ENCODE measurements at regions not wholly inside any gene's neighbourhood (a gene's known extent, or its start where the extent isn't known, plus 50 kb on each side); places are given as distances from the start of the nearest gene placed in this dataset.
"Not testable (repeated sequence)": the region's sequence is repeated elsewhere in the genome, so short reads cannot be mapped to it uniquely, and the experiment has no call there.

GRCh38 chr5:109630093-109630492 is 59.6 kb upstream of the MAN2A1 start:
- no peak for DNase-seq

GRCh38 chr5:109628591-109628990 is 61.1 kb upstream of the MAN2A1 start:
- no peak for DNase-seq

GRCh38 chr5:109621266-109621665 is 68.5 kb upstream of the MAN2A1 start:
- not testable (repeated sequence) for DNase-seq

DNA sequence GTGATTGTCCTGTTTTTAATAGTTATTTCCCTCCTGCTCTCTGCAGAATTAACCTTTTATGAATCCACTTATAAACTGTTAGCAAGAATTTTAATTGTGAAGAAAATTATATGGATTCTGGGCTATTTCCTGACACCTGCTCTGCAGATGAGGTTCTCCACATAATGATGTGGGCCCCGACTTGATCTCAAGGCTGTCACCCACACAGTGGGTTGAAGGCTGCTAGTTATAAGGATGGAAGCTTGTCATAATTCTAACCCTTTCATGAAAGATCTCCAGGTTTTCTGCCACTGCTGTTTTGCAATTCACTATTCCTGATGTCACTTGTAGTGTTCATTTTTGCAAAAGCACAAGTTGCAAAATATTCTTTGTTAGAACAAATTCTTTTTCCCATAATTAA is 69.1 kb upstream of the MAN2A1 start:
- DNase-seq = no peak

DNA sequence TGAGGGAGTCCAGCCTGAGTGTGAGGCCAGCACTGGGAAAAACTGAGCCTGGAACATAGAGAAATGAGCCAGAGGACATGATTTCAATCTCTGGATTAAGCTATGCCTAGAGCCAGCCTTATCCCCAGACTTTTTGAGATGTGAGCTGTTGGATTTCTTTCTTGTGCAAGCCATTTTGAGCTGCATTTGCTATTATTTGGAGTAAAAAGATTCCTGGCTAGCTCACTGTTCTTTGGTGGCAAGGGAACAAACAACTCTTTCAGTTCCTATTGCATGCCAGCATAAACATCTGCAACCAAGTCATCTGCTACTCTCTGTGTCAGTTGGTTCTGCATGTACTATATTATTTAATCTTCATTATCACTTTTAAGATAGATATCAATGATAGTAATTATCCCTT is 70.1 kb upstream of the MAN2A1 start:
- no peak for DNase-seq

- no peak for DNase-seq
Measured at GRCh38 chr5:109619021-109619460, 70.7 kb upstream of the MAN2A1 start.

- DNase-seq = no peak
Measured at GRCh38 chr5:109614981-109615380, 74.7 kb upstream of the MAN2A1 start.

DNA sequence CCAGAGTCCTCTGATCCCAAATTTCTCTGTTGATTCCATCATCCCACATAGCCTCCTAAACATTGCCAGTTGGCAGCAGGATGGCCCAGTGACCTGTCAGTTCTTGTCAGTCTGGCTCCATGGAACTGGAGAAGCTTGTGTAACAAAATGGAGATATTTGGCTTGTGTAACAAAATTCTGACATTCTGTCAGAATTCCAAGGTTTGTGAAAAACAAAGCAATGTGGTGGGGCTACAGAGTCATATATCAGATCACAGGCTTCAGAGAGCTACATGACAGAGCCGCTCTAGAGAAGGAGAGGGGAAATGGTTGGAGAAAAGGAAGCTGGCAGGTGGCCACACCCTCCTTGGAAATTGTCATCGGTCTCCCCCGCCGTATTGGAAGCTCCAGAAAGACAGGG is 75.4 kb upstream of the MAN2A1 start:
- DNase-seq = no peak

DNA sequence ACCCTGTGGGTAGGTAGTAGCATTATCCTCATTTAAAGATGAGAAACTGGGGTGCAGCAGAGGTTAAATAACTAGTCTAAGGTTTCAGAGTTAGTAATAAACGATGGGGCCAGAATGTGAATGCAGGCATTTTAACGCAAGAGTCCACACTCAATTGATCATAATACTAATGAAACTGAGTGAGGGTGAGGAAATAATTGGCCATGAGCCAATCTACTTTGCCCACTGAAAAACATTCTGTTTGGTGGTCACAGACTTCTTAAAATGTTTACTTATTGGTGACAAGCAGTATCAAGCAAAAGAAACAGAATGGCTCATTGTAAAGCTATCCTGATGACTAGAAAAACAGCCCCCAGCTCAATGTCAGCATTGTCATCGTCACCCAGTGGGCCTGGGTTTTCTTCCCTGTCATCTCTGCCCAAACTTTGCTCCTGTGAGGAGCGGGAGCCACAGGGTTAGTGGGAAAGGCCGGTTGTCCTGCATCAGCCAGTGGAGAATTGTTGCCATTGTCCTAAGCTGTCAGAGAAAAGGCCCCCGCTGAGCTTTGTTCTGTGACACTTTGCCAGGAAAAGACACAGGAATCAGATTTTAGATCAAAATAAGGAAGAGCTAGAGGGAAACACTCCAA is 77.3 kb upstream of the MAN2A1 start:
- DNase-seq = no peak

- no peak for DNase-seq
Measured at GRCh38 chr5:109611505-109611904, 78.2 kb upstream of the MAN2A1 start.

DNA sequence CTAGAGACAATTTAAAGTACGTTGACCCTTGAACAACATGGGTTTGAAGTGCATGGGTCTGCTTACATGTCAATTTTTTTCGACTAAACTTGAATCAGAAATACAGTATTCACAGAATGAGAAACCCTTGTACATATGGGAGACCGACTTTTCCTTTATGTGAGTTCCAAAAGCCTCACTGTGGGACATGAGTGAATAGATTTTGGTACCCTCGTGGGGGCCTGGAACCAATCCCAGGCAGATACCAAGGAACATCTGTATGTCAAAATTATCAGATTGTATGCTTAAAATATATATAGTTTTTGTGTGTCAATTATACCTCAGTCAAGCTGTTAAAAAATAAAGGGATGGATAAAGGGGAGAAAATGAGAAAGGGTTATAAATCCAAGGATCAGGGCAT is 78.7 kb upstream of the MAN2A1 start:
- DNase-seq = no peak

- no peak for DNase-seq
Measured at GRCh38 chr5:109610581-109610980, 79.1 kb upstream of the MAN2A1 start.

DNA sequence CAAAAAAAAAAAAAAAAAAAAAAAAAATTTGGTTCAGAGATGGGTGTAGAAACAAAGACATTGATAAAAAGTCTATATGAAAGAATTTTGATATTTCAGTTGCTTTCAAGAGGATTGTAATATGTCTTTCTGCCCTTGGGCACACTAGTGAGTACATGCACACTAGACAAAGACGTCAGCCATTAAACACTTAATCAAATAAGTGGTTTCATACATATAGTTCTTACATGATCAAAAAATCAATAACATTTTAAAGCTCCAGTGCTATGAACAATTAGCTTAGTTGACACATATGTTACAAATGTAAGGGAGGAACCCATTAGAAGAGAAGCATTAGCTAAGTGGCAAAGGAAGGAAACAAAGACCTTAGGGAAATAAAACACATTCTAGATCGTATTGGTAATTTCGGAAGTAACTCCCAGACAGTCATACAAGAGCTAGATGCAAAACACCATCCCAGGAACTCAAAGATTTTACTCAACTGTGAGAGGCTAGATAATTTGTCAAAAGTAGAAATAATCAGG is 84.5 kb upstream of the MAN2A1 start:
- no peak for DNase-seq

GRCh38 chr5:109604758-109605157 is 85.0 kb upstream of the MAN2A1 start:
- DNase-seq = no peak

- no peak for DNase-seq
Measured at GRCh38 chr5:109601736-109602135, 88.0 kb upstream of the MAN2A1 start.

DNA sequence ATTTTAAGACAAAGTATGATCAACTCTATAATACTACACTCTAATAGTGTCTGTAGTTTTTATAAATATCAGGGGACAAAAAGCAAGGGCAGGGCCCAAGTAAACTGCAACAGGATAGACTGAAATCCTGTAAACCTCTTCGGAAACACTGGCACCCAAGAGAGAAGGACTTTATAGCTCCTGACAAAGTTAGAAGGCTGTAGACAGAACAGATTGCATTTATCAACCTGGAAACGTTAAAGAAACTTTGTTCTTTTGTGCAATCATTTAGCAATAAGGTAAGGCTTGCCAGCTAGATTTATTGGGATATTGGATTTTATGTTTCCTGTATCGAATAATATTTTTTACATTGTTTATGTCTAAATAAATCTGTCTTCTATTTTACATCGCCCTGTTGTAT is 91.8 kb upstream of the MAN2A1 start:
- no peak for DNase-seq

DNA sequence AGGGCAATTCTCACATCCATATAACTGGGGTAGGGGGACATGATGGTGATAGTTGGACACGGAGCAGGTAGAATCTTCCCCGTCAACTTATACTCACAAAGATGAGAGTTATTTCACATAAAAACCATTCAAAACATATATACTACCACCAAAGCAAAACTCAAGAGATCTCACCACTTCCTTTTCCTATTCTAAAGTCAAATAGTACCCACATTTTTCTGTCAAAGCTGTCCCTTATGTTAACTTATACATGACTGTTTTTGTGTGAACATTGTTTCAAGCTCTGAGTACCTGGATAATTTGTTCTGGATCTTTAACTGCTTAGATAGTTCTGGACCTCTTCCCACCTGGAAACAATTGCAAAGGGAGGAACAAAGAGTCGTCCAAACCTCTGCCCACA is 95.5 kb upstream of the MAN2A1 start:
- no peak for DNase-seq

DNA sequence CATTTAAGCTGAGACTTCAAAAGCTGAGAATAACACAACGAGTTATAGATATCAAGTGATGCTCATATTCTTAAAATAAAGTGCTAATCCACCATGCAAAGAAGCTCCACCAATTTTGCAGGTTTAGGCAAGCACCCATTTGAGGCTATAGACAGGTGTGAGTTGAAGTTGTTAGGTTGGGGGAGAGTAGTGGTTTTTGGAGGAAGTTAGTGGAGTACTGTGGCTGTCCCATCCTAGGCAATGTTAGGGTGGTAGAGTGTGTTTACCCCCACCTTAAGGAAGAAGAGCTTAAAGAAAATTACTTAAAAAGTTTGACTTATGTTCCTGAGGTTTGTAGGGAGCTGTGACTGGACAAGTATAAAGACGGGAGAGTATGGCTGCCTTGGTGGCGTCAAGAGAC is 98.9 kb upstream of the MAN2A1 start:
- no peak for DNase-seq

- DNase-seq = no peak
Measured at GRCh38 chr5:109589986-109590385, 99.7 kb upstream of the MAN2A1 start.

GRCh38 chr5:109589239-109589638 is 100.5 kb upstream of the MAN2A1 start:
- DNase-seq = no peak

DNA sequence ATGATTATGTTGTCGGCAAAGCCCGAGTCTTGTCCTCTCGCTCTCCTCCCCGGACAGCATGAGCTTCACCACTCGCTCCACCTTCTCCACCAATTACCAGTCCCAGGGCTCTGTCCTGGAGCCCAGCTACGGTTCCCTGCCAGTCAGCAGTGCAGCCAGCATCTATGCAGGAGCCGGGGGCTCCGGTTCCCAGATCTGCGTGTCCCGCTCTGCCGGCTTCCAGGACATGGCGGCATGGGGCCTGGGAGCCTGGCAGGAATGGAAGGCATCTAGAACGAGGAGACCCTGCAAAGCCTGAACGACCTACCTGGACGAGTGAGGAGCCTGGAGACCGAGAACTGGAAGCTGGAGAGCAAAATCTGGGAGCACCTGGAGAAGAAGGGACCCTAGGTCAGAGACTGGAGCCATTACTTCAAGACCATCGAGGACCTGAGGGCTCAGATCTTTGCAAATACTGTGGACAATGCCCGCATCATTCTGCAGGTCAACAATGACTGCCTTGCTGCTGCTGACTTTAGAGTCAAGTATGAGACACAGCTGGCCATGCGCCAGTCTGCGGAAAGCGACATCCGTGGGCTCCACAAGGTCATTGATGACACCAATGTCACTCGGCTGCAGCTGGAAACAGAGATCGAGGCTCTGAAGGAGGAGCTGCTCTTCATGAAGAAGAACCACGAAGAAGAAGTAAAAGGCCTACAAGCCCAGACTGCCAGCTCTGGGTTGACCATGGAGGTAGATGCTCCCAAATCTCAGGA is 101.3 kb upstream of the MAN2A1 start:
- no peak for DNase-seq

GRCh38 chr5:109584986-109585599 is 104.6 kb upstream of the MAN2A1 start:
- no peak for DNase-seq

DNA sequence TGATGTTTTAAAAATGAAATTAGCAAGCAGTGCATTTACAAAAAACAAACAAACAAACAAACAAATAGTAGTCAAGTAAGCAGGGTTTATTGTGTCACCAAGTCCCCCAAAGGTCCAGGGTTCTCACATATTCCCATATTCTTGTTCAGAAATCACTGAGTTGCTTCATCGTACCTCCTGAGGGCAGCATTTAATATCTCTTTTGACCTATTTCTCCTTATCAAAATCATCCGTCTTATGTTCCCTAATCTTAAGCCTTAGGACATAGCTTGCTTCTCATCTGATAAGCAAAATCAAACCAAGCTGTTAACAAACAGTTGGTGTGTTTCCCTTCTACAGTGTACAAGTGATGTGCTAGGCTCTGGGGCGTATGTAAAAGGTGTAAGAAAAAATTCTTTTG is 109.5 kb upstream of the MAN2A1 start:
- no peak for DNase-seq

- no peak for DNase-seq
Measured at GRCh38 chr5:109575506-109575905, 114.2 kb upstream of the MAN2A1 start.
